Activated T-helper 1 cell treated with Interleukin-2 at 50 U/mL for 16 hours (primary cell): ENCODE measurements at regions not wholly inside any gene's neighbourhood (a gene's known extent, or its start where the extent isn't known, plus 50 kb on each side); places are given as distances from the start of the nearest gene placed in this dataset.
"Not testable (repeated sequence)": the region's sequence is repeated elsewhere in the genome, so short reads cannot be mapped to it uniquely, and the experiment has no call there.

ENCODE experiments used
- DNase-seq: peaks from one replicate; pipeline ENCODE4 v3.0.0-alpha.2; 2020; ENCODE audit warnings: low read depth

GRCh38 chr1:148432318-148432717, 50.8 kb downstream of the PPIAL4G start:
- DNase-seq, result not testable (repeated sequence)

GRCh38 chr1:148429856-148430255, 53.2 kb downstream of the PPIAL4G start:
- DNase-seq, result not testable (repeated sequence)

- not testable (repeated sequence) for DNase-seq
Observed at GRCh38 chr1:148426940-148427611, 56.0 kb downstream of the PPIAL4G start.

GRCh38 chr1:148426385-148426784, 56.7 kb downstream of the PPIAL4G start:
- not testable (repeated sequence) for DNase-seq

GRCh38 chr1:148424143-148425003, 58.7 kb downstream of the PPIAL4G start:
- DNase-seq, result not testable (repeated sequence)

GRCh38 chr1:148422921-148423320, 60.2 kb downstream of the PPIAL4G start:
- DNase-seq, result not testable (repeated sequence)

GRCh38 chr1:148417241-148417640, 65.9 kb downstream of the PPIAL4G start:
- DNase-seq, result not testable (repeated sequence)

GRCh38 chr1:148413385-148413784, 69.7 kb downstream of the PPIAL4G start:
- not testable (repeated sequence) for DNase-seq

- not testable (repeated sequence) for DNase-seq
Observed at GRCh38 chr1:148404786-148405568, 78.1 kb downstream of the PPIAL4G start.

- not testable (repeated sequence) for DNase-seq
Observed at GRCh38 chr1:148403925-148404324, 79.2 kb downstream of the PPIAL4G start.

- not testable (repeated sequence) for DNase-seq
Observed at GRCh38 chr1:148403085-148403456, 80.0 kb downstream of the PPIAL4G start.

- peak; percentile 75 for DNase-seq
Observed at GRCh38 chr1:148402152-148403084, 80.7 kb downstream of the PPIAL4G start.

GRCh38 chr1:148397516-148397915, 85.6 kb downstream of the PPIAL4G start:
- DNase-seq, result not testable (repeated sequence)

GRCh38 chr1:148392505-148392904, 90.6 kb downstream of the PPIAL4G start:
- not testable (repeated sequence) for DNase-seq

- DNase-seq, result not testable (repeated sequence)
Observed at GRCh38 chr1:148391323-148391722, 91.8 kb downstream of the PPIAL4G start.

GRCh38 chr1:148389027-148389339, 94.1 kb downstream of the PPIAL4G start:
- DNase-seq, result no peak

GRCh38 chr1:148388260-148389026, 94.7 kb downstream of the PPIAL4G start:
- peak; percentile 74 for DNase-seq

- DNase-seq, result not testable (repeated sequence)
Observed at GRCh38 chr1:148387949-148388259, 95.2 kb downstream of the PPIAL4G start.

GRCh38 chr1:148387122-148387948, 95.8 kb downstream of the PPIAL4G start:
- not testable (repeated sequence) for DNase-seq

GRCh38 chr1:148386617-148387016, 96.5 kb downstream of the PPIAL4G start:
- no peak for DNase-seq
